Spinal cord (tissue), 9 donors: ENCODE measurements at regions not wholly inside any gene's neighbourhood (a gene's known extent, or its start where the extent isn't known, plus 50 kb on each side); places are given as distances from the start of the nearest gene placed in this dataset.
A peak's percentile ranks its signal among the peaks of the same experiment; 100 is the strongest.

Experiments used
- DNase-seq, 6 donors: peaks; one replicate each; pipeline versions ENCODE4 v3.0.0 to v3.0.0-alpha.2; 2013 to 2015; ENCODE audit warnings: low spot score in 6 of 6, low read depth in 4 of 6
- H3K27ac ChIP-seq: one replicate; pipeline ENCODE4 v1.5.1; 2013; ENCODE audit warnings: low read depth, low read length, control low read depth
- H3K27me3 ChIP-seq: one replicate; pipeline ENCODE4 v1.6.1; 2013; ENCODE audit warnings: low read length; ENCODE audit not compliant: control insufficient read depth, insufficient read depth
- H3K36me3 ChIP-seq: one replicate; pipeline ENCODE4 v1.6.1; 2013; ENCODE audit warnings: low read length; ENCODE audit not compliant: control insufficient read depth, insufficient read depth
- H3K4me1 ChIP-seq: one replicate; pipeline ENCODE4 v1.6.1; 2013; ENCODE audit warnings: low read length; ENCODE audit not compliant: control insufficient read depth, insufficient read depth
- H3K4me3 ChIP-seq: one replicate; pipeline ENCODE4 v1.5.1; 2013; ENCODE audit warnings: low read depth, low read length, control low read depth
- H3K9me3 ChIP-seq: one replicate; pipeline ENCODE4 v1.6.1; 2013; ENCODE audit warnings: low read length; ENCODE audit not compliant: control insufficient read depth, insufficient read depth
- WGBS: methylation state at CpG from one replicate; pipeline ENCODE4 v1.1.5; 2013; ENCODE audit warnings: missing lambda C conversion rate; ENCODE audit not compliant: insufficient coverage; 5-methylcytosine and 5-hydroxymethylcytosine counted together
- donor health status: healthy.

DNA sequence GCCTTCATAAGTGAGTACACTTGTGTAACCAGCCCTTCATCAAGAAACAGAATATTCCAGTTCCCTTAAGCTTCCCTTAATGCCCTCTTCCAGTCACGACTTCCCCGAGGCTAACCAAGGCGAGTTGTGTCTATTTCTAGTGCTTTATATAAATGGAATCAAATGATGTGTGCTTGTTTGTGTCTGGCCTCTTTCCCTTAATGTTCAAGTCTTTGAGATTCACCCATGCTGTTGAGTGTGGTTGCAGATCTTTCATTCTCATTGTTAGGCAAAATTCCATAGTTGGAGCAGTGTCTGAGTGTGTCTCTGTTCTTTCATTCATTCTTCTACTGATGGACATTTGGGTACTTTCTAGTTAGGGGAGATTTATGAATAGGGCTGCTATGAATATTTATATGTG, 135.0 kb downstream of the CEBPB start:
- Histone ChIP-seq H3K27ac (no peak overlapping the region), H3K4me3 (no peak overlapping the region), H3K36me3 (no peaks in the 10 kb centered on the region), H3K27me3 (no peaks in the 10 kb centered on the region), H3K9me3 (no peaks in the 10 kb centered on the region), H3K4me1 (peaks cover 17% of the 10 kb centered on the region)
- no CpG with 5 or more reads among the region's 3 CpGs for WGBS
- DNase-seq, result no peak

GRCh38 chr20:50327666-50328065, 137.0 kb downstream of the CEBPB start:
- Histone ChIP-seq H3K4me3 (no peak overlapping the region), H3K27ac (no peak overlapping the region), H3K27me3 (no peaks in the 10 kb centered on the region), H3K4me1 (peaks cover 7% of the 10 kb centered on the region), H3K9me3 (no peaks in the 10 kb centered on the region), H3K36me3 (no peaks in the 10 kb centered on the region)
- 80% methylated on average over 1 of the region's 2 CpGs for WGBS
- no peak for DNase-seq

- no peak overlapping the region for H3K27ac ChIP-seq
- no peak overlapping the region for H3K4me3 ChIP-seq
- H3K27me3 ChIP-seq, result no peaks in the 10 kb centered on the region
- 94% methylated on average over 3 of the region's 6 CpGs for WGBS
- H3K4me1 ChIP-seq, result peaks cover 7% of the 10 kb centered on the region
- no peaks in the 10 kb centered on the region for H3K9me3 ChIP-seq
- H3K36me3 ChIP-seq, result no peaks in the 10 kb centered on the region
- no peak for DNase-seq
Observed at GRCh38 chr20:50328222-50328979, 137.8 kb downstream of the CEBPB start.

- WGBS, result 83% methylated on average over 3 of the region's 4 CpGs
- Histone ChIP-seq H3K4me3 (no peak overlapping the region), H3K36me3 (no peaks in the 10 kb centered on the region), H3K4me1 (peaks cover 10% of the 10 kb centered on the region), H3K27me3 (no peaks in the 10 kb centered on the region), H3K27ac (no peak overlapping the region), H3K9me3 (no peaks in the 10 kb centered on the region)
- DNase-seq, result no peak
Observed at GRCh38 chr20:50328996-50329898, 138.6 kb downstream of the CEBPB start.

DNA sequence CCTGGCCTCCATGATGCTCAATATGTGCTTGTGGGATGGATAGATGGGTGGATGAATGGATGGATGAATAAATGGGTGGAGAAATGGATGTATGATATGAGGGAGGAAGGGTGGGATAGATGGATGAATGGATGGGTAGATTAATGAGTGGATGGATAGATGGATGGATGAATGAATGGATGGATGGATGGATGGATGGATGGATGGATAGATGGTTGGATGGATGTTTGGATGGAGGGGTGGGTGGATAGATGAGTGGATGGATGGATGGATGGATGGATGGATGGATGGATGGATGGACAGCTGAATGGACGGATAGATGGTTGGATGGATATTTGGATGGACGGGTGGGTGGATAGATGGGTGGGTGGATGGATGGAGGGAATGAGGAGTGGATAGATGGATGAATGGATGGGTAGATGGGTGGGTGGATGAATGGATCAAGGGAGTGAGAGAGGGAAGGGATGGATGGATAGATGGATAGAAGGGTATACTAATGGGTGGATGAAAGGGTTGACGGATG, 139.4 kb downstream of the CEBPB start:
- H3K4me3 ChIP-seq, result no peak overlapping the region
- H3K4me1 ChIP-seq, result peaks cover 10% of the 10 kb centered on the region
- H3K9me3 ChIP-seq, result no peaks in the 10 kb centered on the region
- H3K27me3 ChIP-seq, result no peaks in the 10 kb centered on the region
- H3K27ac ChIP-seq, result no peak overlapping the region
- DNase-seq, result no peak
- 85% methylated on average over 3 of the region's 3 CpGs for WGBS
- H3K36me3 ChIP-seq, result no peaks in the 10 kb centered on the region

- H3K4me1 ChIP-seq, result peaks cover 10% of the 10 kb centered on the region
- WGBS, result 35% methylated on average over 13 of the region's 17 CpGs
- no peak overlapping the region for H3K4me3 ChIP-seq
- no peaks in the 10 kb centered on the region for H3K36me3 ChIP-seq
- H3K9me3 ChIP-seq, result no peaks in the 10 kb centered on the region
- peak in 2 of 6 donors; percentile 62 to 66 for DNase-seq
- H3K27me3 ChIP-seq, result no peaks in the 10 kb centered on the region
- no peak overlapping the region for H3K27ac ChIP-seq
Observed at GRCh38 chr20:50330504-50331313, 140.1 kb downstream of the CEBPB start.

DNA sequence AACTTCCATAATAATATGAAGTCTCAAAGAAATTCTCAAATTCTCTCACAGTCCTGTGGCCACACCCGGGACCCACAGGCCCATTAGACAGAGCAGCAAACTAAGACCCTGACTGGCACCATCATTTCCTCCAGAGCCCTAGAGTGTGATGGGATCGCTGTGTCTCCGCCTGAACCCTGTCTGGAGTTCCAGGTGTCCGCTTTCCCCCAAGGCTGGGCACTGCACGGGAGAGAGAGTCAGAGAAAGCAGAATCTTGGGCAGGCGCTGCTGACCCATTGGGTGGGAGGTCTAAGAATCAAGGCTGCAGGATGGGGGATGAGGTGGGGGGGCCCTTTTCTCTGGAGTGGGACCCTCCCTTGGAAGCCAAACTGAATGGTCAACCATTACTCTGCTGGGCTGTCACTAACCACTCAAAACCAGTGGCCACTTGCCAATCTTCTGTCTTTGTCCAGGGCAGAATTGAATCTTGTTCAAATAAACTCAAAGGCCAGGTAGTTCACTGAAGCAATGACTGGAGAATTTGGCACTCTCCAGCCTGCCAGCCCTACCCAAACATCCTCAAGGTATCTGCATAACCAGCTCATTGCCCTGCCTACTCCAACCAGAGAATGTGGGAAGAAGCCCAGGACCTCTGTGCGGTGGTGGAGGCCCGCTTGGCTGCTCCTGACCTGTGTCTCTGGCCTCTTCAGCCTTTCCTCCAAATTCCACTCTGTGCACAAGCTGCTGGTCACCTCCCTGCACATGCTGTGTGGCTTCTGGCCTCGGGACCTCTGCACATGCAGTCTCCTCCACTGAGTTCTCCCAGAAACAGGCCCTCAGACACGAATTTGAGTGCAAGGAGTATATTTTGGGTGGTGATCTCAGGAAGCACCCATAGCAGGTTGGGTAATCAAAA, 141.1 kb downstream of the CEBPB start:
- H3K27me3 ChIP-seq, result no peaks in the 10 kb centered on the region
- DNase-seq, result no peak
- H3K27ac ChIP-seq, result no peak overlapping the region
- peaks cover 10% of the 10 kb centered on the region for H3K4me1 ChIP-seq
- H3K36me3 ChIP-seq, result no peaks in the 10 kb centered on the region
- WGBS, result 91% methylated on average over 8 of the region's 10 CpGs
- H3K9me3 ChIP-seq, result no peaks in the 10 kb centered on the region
- no peak overlapping the region for H3K4me3 ChIP-seq

DNA sequence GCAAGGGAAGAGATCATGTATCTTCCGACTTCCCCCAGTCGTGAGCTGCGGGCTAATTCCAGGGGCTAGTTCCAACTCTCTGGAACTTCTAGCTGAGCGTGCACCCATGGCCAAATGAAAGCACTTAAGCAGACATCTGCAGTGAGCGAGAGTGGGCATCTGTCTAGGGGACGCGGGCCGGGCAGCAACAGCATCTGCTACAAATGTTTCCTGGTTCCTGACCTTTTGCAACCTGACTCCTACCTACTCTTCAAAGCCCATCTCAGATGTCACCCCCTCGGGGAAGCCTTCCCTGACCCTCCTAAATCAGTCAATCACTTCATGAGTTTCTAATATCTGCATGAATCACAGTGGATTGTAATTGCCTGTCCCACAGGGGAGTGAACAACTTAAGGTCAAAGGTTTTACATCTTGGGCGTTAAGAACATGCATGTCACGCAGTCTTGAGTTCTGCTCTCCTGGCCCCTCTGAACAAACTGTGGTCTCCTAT, 141.9 kb downstream of the CEBPB start:
- no peaks in the 10 kb centered on the region for H3K36me3 ChIP-seq
- no peak overlapping the region for H3K27ac ChIP-seq
- WGBS, result 86% methylated on average over 11 of the region's 11 CpGs
- H3K4me1 ChIP-seq, result peaks cover 11% of the 10 kb centered on the region
- no peak overlapping the region for H3K4me3 ChIP-seq
- H3K9me3 ChIP-seq, result no peaks in the 10 kb centered on the region
- no peaks in the 10 kb centered on the region for H3K27me3 ChIP-seq
- DNase-seq, result no peak
